GM10248 (cell line): ENCODE measurements at regions not wholly inside any gene's neighbourhood (a gene's known extent, or its start where the extent isn't known, plus 50 kb on each side); places are given as distances from the start of the nearest gene placed in this dataset.

Source experiments
- CTCF ChIA-PET: fragments of 300-600 bp; sonication (Branson Sonifier 250); formaldehyde crosslinking; extraction: SDS; loops from one replicate; lab custom pipeline; 2021; ENCODE audit warnings: antibody characterized with exemption; lab: Yijun Ruan, JAX
- POLR2A ChIA-PET: fragments of 350-650 bp; sonication (Branson Sonifier 250); formaldehyde crosslinking; extraction: SDS; loops from one replicate; lab custom pipeline; 2020; ENCODE audit warnings: antibody characterized with exemption; lab: Yijun Ruan, JAX
- DNase-seq: peaks from one replicate; pipeline ENCODE4 v3.0.0; 2012; ENCODE audit errors: extremely low spot score
- TF ChIP-seq, protein P1 (sequence below): IDR thresholded peaks from 2 replicates; pipeline ENCODE4 v1.5.1; 2012; ENCODE audit warnings: mild to moderate bottlenecking, low read depth; ENCODE audit errors: extremely low read depth, missing control alignments, control extremely low read depth

GRCh38 chr17:13735444-13735843, 133.7 kb upstream of the HS3ST3A1 start:
- POLR2A ChIA-PET: no interaction called here
- TF ChIP-seq, protein P1, sequence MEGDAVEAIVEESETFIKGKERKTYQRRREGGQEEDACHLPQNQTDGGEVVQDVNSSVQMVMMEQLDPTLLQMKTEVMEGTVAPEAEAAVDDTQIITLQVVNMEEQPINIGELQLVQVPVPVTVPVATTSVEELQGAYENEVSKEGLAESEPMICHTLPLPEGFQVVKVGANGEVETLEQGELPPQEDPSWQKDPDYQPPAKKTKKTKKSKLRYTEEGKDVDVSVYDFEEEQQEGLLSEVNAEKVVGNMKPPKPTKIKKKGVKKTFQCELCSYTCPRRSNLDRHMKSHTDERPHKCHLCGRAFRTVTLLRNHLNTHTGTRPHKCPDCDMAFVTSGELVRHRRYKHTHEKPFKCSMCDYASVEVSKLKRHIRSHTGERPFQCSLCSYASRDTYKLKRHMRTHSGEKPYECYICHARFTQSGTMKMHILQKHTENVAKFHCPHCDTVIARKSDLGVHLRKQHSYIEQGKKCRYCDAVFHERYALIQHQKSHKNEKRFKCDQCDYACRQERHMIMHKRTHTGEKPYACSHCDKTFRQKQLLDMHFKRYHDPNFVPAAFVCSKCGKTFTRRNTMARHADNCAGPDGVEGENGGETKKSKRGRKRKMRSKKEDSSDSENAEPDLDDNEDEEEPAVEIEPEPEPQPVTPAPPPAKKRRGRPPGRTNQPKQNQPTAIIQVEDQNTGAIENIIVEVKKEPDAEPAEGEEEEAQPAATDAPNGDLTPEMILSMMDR: no peak
- CTCF ChIA-PET: no interaction called here
- DNase-seq: no peak

DNA sequence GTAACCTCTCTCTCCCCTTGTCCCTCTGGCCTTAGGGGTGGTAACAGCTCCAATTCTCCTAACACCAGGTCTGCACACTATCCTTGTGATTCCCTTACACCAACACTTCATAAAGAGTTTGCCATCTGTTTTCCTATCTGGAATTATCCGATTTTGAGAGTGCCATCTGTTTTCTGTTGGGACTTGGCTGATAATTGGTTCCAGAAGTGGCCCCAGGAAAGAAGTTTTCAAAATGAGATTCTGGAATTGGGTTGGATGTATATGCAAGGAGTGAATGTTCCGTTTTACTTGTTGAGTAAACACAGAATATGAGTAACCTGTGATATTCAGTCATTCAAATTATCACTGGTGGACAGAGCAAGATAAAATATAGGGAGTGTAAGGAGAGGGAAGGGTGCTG, 134.1 kb upstream of the HS3ST3A1 start:
- TF ChIP-seq, protein P1: no peak
- POLR2A ChIA-PET: no interaction called here
- DNase-seq: no peak
- CTCF ChIA-PET: no interaction called here

DNA sequence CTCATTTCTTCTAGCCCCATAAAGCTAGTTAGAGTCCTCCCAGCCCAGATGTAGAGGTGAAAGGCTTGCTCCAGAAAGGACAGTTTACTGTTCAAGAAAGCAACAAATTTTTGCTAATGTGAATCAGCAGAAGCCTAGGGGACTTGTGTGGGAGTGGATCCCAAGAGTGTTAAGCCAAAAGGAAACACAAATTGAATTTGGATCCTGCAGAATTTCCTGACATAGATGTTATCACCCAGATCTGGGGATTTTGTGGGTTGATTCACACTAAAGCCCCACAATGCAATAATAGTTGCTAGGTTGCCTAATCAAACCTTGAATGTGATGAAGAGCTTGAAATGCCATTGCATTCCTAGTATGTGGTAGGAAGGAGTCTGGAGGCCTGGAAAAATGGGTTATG, 135.2 kb upstream of the HS3ST3A1 start:
- POLR2A ChIA-PET: interaction anchor here (0.6 kb wide), 1 partner anchor 45 kb away, joined by 3 read pairs; no protein-coding TSS in a partner anchor

GRCh38 chr17:13740686-13741085, 139.0 kb upstream of the HS3ST3A1 start:
- TF ChIP-seq, protein P1: no peak
- ChIA-PET POLR2A (no interaction called here), CTCF (interaction anchor here (1.0 kb wide), 1 partner anchor 16 kb away, joined by 3 read pairs; no protein-coding TSS in a partner anchor)
- no peak for DNase-seq

More for the DNA sequence above, 135.2 kb upstream of the HS3ST3A1 start:
- TF ChIP-seq, protein P1: no peak
- no peak for DNase-seq
- CTCF ChIA-PET: no interaction called here

- CTCF ChIA-PET: interaction anchor here (1.3 kb wide), 1 partner anchor 9 kb away, joined by 3 read pairs; no protein-coding TSS in a partner anchor
- POLR2A ChIA-PET: no interaction called here
- TF ChIP-seq, protein P1: no peak
- no peak for DNase-seq
Measured at GRCh38 chr17:13741744-13742143, 140.0 kb upstream of the HS3ST3A1 start.

DNA sequence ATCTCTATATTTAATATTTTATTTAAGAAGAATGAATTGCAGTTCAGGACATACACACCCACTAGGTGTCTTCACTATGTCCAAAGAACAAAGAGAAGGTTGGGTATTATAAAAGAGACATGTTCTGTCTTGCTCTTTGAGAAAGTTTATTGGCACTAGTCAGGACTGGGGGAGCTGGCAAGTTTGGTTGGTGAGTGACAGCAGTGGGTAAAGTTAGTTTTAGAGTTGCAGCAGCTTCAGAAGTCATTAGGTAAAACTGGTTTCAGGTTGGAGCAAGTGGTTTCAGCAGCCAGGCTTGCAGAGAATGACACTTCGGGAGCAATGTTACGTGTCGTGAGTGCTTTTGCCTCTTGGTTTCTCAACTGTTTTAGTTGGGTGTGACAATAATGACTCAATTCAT, 142.2 kb upstream of the HS3ST3A1 start:
- ChIA-PET CTCF (interaction anchor here (1.3 to 1.4 kb wide), 2 partner anchors 10 to 14 kb away, joined by 3 read pairs; no protein-coding TSS in a partner anchor), POLR2A (no interaction called here)
- TF ChIP-seq, protein P1: no peak
- no peak for DNase-seq
